ENCODE measurements at regions not wholly inside any gene's neighbourhood (a gene's known extent, or its start where the extent isn't known, plus 50 kb on each side); places are given as distances from the start of the nearest gene placed in this dataset.

DNA sequence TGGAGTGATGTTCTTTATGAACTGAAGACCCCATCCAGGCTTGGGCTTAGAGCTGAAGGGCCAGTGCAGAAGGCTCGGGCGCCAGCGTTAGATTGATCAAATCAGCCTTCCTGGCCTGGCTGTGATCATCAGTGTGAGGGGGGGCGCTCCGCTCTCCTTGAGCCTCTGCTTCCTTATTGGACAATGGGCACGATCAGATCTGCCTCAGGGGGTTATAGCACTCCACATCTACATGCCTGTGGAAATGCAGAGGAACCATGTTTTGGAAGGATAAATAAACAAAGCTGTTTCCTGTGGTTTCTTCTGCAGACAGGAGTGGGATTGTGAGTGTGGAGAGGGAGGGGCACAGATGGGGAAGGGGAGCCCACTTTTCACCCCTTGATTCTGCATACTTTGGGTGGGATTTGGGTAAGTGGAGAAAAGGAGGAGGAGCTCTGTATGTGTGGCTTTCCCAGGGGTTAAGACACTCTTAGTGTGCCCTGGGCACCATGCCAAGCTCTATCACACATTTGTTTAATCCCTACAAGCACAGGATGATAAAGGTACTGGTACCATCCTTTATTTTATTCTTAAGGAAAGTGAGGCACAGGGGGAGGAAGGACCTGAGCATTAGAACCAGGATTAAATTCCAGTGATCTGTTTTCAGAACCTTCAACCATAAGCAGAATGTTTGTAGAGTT lies 150.5 kb downstream of the EN1 start:
- no peak for DNase-seq

DNA sequence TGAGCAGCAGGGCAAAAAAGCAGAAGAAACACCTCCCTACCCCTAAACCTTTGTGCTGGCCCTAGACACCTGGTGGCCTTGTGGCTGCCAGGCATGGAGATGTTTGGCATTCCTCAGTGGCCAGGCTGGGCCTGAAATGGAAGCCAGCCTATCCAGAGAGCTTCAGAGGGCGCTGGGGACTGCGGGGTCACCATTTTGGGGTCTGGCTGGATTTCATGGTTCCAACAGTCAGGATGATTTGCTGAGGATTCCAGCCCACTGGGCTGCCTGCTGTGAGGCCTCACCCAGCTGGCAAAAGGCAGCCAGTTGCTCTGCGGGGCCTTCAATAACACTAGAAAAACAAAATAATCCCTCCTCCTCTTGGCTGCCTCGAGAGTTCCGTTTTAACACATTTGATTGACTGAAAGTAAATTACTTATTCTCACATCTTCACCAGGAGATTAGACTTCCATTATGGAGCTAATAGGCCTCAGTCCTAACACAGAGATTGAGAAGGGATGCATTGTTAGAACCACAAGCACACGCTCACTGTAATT lies 154.1 kb downstream of the EN1 start:
- no peak for DNase-seq

DNA sequence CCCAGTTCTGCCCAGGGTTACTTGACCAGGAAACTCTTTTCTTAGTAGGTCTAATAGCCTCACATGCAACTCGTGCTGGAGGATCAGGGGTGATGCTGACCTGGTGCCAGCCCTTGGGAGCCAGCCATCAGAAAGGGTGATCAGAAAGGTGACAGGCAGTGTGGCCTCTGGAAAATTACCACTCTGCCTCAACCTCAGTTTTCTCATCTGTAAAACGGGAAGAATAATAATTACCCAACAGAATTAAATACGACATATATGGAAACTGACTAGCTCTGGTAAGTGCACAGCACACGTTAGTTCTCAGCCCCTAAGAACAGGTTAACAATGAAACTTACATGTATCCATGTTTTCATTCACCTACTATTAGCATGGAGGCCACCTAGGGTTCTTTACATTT lies 157.6 kb downstream of the EN1 start:
- no peak for DNase-seq

DNA sequence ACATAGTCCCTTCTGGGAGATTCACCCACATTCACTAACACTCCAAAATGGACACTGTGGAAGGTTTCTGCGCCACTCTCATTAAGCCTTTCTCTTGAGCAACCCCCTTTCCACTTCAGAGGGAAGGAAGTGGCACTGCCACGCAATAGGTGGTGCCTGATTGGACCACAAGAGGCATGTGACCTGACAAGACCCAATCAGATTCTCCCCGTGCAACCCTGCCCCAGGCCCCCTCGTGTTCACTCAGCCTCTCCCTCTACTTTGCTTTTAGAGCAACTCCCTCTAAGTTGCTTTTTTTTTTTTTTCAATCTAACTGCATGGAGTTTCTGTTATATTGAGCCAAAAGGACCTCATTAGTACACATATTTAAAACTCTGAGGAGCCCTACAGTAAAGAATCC lies 158.0 kb downstream of the EN1 start:
- DNase-seq: no peak

DNA sequence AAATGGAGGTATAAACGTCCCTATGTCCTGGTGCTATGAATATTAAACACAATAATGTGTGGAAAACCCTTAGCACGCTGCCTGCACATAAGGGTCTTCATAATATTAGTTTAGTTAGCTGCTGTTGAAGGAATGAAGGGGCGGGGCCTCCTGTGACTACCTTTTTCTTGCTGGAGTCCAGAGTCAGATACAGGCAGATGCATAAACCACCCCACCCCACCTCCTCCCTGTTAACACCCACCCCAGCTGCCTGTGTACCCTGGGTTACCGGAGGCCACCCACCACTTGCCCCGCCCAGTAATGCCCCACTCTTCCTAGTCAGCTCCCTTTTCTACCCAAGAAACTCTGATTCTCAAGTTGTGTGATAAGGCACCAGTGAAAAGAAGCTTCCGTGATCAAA lies 158.4 kb downstream of the EN1 start:
- no peak for DNase-seq

DNA sequence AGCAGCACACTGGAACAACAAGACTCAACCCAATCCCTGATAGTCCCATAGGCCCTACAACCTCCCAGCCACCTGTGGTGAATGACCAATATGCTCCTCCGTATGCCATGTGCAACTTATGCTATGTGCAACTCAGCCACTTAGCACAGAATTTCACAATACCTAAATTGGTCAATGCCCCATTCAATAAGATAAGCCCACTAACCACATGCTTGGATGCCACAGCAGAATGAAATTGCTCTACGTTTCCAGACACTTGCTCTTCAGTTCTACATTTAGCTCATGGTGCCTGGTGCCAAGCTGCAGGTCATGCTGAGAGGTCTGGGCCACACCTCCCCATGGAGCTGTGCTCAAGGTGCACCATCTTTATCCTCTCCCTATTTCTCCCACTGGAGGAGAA lies 159.8 kb downstream of the EN1 start:
- DNase-seq: no peak

DNA sequence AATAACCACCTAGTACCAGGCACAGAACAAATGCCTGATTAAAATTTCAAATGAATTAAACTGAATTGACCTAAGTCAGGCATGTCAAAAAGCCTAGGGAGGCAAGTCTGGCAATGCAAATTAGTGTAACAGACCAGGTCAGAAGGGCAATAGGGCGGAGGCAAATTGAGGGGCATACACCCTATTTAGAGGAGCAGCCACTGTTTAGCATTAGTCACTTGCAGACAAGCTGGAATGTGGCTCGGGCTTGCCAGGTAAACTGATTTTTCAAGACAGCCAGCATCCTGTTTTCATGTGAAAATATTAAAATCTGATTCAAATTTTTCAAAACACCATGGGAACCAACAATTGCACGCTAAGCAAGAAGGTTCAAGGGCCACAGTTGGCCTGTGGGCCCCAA lies 160.3 kb downstream of the EN1 start:
- DNase-seq: no peak

DNA sequence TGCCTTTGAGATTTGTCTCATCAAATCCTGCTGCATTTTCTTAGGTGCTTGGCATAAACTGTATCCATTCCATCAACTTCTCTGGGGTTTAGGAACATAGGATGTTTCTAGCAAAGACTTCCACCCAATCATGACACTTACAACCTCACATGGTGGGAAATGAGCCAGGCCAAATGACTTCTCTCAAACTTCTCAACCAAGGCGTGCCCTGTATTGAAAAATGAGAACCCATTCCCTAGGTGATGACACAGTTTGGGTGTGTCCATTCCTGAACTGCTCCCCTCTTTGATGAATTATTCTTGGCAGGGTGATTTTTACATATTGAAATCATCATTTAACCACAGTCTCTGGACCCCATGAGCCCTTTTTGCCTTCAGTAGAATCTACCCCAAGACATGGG lies 161.1 kb downstream of the EN1 start:
- no peak for DNase-seq

DNA sequence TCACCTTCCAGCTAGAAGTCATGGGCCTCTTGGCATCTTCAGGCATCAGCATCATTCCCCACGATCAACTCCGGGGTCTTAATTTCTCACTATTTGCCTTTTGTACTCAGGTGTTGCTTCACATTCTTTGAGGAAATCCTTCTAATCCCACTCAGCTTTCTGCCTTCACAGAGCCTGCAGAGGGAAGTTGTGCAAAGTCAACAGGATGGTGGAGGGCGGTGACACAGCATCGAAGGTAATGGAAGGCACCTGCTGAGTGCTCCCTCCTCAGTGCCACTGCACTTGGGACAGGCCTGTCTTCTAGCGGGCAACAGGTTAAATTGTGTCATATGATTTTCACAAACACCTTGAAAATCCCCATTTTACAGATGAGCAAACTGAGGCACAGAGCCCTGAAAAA lies 164.0 kb downstream of the EN1 start:
- no peak for DNase-seq

DNA sequence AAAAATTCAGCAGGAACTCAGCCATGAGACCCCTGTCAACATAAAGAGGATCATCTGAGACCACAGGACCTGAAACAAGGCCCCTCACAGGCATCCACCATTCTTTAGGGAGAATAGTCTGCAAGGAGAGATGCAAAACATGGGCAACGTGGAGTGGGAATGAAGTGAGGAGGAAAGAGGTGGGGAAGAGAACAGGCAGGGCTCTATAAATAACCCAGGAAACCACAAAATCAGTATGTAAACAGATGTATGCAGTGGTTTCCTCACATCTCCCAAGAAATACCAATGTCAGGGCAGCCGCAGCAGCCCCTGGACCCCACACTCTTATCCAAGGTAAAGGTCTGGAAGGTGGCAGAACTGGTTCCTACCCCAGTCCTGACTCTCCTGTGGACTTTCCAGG lies 168.5 kb downstream of the EN1 start:
- no peak for DNase-seq

DNA sequence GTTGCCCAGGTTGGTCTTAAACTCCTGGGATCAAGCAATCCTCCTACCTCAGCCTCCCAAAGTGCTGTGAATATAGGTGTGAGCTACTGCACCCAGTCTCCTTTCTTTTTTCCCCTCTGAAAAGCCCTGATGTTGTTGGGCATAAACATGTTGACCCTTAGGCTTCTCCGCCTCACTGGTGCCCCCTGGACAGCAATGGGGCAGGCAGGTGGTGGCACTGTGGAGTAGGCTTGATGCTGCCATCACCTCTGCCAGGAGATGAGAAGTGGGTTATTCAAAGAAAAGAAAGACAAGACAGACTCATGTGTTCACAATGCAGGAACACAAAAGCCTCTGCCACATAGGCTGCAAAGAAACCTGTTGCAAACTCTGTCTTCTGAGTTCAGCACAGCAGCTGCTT lies 169.9 kb downstream of the EN1 start:
- DNase-seq: no peak

DNA sequence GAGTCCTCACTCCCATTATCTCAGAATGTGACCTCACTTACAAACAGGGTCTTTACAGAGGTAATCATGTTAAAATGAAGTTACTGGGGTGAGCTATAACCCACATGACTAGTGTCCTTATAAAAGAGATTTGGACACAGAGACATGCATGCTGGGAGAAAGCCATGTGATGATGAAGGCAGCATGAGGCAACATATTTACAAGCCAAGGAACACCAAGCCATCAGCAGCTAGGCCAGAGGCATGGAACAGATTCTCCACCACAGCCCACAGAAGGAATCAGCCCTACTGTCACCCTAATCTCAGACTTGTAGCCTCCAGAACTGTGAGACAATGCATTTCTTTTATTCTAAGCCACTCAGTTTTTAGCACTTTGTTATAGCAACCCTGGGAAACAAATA lies 171.9 kb downstream of the EN1 start:
- no peak for DNase-seq

DNA sequence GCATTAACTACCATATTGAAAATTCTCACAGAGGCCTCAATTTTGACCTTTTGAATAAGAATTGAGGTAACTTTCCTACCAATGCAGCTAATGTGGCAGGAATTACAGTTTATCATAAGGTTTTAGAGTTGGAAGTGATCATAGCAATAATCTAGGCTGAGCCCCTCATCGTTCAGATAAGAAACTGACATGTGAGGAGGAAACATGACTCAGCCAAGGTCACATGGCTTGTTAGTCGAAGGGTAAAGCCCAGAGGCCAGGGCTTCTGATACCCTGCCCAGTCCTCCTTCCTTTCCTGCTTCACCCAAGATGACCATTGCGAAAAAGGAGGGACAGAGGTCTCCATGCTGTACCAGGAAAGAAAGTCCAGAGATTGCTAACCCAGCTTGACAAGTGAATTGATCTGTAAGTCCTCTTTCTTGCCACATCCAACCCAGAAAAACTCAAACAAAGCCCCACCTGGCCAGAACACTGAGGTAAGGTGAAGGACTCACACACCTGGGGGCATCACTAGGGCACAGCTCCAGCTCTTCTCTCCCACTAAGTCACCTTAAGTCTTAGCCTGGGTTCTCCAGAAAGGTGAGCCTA lies 174.8 kb downstream of the EN1 start:
- no peak for DNase-seq

DNA sequence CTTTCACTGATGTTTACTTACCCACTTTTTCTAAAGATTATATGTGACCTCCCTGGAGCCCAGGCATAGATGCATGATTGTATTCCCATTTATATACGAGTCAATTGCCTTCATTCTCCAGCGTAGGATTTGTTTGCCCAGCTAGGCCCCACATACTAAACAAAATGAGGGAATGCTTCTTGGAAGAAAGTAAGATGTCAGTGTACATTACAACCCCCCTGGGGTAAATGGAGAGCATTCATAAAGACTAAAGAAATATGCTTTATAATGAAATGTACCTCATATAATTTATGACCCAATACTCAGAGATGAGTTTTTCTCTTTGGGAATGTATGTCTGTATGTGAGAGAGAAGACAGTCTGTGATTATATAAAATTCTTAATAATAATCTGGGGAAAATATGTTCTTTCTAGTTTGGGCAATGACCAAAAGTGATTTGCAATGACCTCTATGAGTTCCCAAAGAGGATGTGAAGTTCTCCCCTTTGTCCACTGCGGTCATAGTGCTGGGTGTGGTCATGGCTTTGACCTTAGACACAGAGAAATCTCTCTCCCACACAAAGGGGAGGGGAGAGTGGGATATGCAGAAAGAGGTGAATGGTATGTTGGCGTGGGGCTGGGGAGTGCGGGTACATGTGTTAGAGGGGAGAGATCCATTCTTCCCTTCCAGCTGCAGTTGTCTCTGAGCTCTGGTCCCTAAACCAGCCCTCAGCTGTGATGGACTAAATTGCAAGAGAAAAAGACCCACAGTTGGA lies 175.6 kb downstream of the EN1 start:
- DNase-seq: no peak

DNA sequence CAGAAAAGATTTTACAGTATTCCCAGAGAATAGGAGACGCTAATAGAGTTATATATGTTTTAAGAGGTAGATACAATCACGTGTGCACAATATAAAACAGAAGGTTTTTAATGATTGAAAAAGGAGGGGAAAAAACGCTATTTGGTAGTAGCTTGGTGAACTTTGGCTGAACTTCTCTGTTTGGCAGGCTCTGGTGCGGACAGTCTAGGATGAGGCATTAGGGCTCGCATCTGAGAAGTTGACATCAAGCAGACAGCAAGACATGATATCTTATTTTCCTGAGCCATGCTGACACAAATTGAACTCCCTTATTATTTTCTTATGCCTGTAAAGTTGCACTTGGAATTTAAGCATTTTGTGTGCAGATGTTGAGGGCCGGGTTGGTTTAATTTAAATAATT lies 176.6 kb downstream of the EN1 start:
- DNase-seq: no peak

DNA sequence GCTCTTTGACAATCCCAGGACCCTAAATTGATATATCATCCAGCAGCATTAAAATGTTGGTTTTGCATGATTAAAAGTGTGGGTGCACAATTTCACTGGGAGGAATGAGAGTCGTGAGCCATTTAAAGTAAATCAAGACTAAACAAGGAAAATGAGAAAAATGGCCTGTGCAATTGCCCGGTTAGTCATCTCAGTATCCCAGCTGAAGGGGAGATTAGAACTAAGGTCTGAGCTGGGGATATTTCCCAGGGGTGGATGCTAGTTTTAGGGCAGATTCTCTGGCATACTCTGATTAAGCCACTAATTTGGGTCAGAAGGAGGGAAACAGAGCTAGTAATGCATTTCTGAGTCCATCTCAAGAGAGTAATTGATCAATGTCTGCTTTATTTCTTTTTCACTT lies 177.2 kb downstream of the EN1 start:
- DNase-seq: no peak

DNA sequence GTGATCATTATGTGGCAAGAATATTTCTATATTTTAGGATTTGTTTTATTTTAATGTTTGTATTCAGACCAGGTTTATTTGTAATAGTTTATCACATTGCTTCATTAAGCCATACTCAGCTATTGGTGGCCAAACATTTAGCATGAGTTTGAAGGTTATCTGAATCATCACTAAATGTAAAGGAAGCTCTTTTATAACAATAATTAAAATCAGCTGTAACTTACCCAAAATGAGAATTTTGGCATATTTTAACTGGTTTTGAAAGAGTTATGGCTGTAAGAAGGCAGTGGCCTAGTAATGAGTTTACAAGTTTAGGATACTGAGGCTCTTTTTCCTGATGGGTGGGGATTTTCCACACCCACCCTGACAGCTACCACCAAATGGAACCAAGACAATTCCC lies 177.8 kb downstream of the EN1 start:
- no peak for DNase-seq

DNA sequence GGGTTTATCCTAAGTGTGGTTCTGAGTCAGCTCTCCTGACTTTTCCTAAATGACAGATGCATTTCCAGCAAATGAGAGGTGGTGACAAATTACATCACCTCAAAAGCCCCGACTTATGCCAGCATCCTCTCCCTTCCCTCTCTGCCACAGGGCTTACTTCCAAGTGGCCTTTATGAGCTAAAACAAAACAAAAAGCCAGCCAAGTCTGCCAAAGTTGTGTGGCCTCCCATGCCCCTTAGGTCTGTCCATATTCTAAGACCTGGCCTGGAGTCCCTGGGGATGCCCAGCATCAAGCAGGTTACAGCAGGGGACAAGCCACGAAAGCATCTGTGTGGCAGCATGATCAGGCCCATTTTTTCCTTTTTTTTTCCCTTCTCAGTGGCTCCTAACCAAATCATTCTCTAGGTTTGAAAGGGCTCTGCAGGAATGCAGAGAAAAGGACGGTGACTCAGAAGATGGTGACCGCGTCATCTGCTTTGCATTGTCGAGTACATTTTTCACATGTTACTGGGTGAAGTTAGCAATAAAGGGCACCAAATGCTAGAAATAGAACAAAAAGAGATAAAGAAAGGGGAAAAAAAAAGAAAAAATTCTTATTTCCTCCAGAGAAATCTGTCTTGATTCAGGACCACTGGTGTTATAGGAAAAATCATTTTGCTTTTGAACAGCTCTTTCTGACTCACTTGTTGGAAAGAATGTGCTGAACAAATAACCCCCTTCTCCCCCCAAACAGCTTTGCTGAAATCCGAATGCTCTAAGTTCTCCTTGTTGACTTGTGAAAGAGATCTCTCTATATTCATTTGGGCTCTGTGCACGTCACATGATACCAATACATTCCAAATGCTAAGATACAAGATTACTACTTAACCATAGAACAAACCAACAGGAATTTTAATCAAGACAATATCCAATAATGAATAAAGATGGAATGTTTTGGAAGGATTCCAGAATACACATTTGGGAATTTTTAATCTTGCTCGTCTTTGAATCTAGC lies 178.7 kb downstream of the EN1 start:
- DNase-seq: no peak

DNA sequence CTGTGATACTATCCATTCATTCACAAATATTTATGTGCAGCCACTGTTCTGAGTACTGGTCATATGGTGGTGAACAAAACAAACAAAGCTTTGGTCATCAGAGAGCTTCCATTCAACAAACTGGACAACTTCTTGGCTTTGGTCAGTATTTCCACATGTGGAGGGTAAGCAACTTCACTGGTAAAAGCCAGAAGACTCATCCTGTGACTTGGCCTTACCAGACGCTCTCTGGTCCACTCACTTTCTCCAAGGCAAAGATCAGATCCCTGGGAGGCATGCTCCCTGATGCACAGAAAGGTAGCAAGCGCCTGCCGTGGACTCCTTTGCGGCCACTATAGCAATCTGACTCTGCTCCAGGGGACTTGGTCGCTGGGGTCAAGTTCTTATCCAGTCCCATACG lies 179.5 kb downstream of the EN1 start:
- no peak for DNase-seq

DNA sequence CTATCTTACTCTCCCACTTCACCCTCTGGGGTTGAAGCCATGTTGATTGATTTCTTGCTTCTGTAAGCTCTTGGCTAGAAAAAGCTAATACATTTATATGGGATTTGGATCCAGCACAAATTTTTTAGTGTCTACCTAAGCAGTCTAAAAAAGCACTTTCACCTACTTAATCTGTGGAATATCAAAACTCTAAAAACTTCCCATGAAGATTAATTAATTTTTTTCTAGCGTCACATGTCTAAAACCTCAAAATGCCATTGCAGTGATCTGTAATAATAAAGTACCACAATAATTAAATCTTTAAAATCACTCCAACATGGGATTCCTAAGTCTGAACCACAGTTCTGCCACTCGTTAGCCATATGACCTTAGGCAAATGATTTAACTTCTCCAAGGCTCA lies 180.1 kb downstream of the EN1 start:
- DNase-seq: no peak

DNA sequence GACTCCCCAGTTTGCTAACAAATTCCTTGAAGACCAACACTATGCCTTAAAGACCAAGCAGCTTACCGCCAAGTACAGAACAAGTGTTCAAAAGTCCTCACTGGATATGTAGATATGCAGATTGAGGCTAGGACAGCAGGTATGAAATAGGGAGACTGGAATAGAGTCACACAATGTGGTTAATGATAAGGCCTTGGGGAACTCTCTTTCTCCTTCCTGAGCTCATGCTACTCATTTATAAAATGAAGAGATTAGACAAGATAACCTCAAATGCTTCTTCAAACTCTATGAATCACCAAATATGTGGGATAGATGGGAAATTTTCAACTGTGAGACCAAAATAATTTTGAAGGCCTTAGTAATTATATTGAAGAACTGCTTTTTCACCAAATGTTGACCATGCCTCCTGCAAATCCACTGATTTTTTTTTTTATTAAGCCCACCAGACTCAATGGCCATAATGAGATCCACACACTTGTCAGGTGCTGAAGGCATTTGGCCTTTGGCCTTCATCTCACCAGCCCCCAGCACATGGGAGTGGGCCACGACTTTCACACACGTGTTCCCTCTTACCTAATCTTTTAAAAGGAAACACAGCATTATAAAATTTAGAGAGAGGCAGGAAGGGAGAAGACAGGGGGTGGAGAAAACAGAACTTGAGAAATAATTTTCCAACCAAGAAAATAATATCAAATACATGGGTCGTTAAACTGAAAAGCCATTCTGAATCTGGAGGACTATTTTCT lies 181.5 kb downstream of the EN1 start:
- no peak for DNase-seq

DNA sequence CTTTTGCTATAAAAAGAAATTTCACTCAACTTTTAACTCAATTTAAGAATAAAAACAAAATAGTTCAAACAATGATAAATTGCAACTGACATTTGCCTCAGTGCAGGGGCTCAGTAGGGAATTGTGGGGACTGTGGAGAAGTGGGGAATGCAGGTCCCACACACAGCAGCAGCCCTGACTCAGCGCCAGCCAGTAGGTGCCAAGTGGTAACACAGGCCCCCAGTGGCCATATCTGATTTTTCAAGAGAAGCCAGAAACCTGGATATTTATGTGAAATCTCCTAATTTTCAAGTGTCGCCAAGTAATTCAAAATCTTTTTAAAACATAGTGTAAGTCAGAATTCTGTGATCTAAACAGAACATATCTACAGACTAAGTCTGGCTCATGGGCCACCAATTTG lies 186.3 kb downstream of the EN1 start:
- no peak for DNase-seq

All from CD4-positive, alpha-beta T cell treated with Interferon alpha-2 for 1 hour (primary cell).